Femur (tissue), 1 donor: ENCODE measurements at regions not wholly inside any gene's neighbourhood (a gene's known extent, or its start where the extent isn't known, plus 50 kb on each side); places are given as distances from the start of the nearest gene placed in this dataset.
"Not testable (repeated sequence)": the region's sequence is repeated elsewhere in the genome, so short reads cannot be mapped to it uniquely, and the experiment has no call there.

Experiments
- DNase-seq: peaks from one replicate; pipeline ENCODE4 v3.0.0-alpha.2; 2017

DNA sequence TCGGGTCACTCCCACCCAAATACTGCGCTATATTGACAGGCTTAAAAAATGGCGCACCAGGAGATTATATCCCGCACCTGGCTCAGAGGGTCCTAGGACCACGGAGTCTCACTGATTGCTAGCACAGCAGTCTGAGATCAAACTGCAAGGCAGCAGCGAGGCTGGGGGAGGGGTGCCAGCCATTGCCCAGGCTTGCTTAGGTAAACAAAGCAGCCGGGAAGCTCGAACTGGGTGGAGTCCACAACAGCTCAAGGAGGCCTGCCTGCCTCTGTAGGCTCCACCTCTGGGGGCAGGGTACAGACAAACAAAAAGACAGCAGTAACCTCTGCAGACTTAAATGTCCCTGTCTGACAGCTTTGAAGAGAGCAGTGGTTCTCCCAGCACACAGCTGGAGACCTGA lies 2277.3 kb upstream of the ACO1 start:
- DNase-seq: not testable (repeated sequence)

DNA sequence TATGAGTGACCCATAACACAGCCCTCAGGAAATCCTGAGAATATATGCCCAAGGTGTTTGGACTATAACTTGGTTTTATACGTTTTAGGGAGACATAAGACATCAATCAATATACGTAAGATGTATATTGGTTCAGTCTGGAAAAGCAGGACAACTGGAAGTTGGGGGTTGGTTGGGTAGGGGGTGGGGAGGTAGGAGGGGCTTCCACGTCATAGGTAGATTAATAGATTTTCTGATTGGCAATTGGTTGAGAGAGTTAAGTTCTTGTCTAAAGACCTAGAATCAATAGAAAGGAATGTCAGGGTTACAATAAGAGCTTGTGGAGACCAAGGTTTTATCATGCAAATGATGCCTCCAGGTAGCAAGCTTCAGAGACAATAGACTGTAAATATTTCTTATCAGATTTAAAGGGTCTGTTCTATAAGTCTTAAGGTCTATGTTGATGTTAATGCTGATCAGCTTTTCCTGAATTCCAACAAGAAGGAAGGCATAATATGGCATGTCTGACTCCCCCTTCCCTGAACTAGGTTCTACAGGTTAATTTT lies 2267.7 kb upstream of the ACO1 start:
- DNase-seq: no peak

DNA sequence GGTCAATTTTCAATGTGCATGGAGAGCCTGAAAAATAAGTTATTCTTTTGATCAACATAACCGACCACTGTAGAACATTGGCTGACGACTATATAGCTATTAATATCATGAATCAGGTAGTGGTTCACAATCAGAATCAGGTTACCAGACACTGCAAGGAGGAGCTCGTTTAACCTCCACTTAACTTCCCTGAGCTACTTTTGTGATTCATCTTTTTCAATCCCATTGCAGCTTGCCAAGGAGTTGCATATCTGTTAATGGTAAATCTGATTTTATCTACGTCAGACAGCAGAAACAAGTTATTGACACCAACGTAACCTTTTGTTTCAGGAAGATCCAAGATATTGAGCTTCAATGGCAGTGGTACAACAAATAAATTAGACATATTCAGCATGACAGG lies 2263.8 kb upstream of the ACO1 start:
- no peak for DNase-seq

DNA sequence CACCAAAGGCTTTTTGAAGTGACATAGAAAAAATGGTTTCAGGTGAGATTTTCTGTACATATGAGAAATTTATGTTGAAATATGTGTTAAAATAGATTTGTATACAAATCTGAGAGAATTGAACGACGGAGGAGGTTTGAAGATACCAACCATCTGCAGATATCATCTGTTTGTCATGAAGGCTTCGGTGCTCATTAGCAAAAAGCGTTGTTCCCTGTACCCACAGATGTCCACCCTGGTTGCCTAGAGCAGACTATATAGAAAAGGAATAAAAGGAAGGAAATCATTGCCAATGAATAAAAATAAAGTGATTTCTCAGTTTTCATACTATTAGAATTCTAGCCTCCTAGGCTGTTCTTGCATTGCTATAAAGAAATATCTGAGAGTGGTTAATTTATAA lies 2262.8 kb upstream of the ACO1 start:
- no peak for DNase-seq

DNA sequence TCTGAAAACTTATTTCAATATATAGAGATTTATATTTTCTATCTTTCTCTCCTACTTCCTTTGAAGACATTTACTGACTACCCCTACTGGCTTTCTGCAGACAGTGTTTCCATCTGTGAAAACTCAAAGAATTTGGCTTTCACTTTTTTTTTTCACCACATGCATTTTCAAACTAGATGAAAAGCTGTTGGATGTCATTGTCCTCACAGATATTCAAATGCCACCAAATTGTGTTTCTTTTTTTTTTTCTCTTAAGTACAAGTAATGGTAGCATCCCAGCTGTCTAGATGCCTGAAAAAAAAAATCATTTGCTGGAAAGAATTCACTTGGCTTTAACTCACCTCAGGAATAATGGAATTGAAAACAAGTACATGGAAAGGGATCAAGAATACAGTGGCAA lies 2258.6 kb upstream of the ACO1 start:
- DNase-seq: no peak

DNA sequence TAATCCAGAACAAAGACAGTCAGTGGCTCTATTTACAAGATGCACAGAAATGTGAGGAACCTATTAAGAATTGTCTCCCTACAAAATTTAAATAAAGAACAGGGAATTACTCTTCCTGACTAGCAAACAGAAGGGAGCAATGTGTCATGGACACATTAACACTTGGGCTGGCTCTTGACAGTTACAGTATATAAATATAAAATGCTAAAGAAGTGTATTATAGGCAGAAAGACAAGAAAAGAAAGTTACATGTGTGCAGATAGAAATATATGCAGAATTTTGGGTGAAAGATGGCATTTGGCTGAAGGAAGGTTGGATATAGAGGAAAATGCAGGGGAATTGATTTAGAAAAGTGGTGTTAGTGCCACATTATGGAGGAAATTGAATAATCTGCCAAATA lies 2257.1 kb upstream of the ACO1 start:
- DNase-seq: no peak

DNA sequence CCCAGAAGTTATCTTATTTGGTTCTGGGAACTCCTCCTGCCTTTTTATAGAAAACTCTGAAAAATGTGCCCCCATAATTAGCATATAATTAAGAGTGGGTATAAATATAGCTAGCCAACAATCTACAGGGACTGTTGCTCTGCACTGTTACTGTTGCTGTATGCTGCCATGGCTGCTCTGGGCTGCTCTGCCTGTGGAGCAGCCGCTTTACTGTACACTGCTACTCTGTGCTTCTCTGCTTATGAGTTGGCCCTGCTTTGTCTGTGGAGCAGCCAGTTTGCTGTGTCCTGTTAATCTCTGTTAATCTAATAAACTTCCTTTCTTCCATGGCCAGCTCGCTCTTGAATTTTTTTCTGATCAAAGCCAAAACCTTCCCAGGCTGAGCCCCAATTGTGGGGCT lies 2244.0 kb upstream of the ACO1 start:
- DNase-seq: no peak

DNA sequence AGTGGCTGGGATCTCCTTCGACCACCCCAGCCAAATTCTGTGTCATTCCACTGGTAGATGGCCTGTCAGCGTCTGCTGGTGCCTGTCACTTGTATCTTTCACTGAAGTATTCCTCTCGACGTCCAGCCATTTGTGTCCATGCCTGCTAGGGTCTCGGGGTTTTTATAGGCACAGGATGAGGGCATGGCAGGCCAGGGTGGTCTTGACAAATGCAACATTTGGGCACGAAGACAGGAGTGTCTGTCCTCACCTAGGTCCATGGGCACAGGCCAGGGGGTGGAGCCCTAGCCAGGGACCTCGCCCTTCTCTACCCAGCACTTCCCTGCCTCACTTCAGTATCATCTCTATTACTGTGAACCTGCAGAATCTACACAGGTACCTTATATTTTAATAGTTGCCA lies 2223.9 kb upstream of the ACO1 start:
- DNase-seq: no peak

DNA sequence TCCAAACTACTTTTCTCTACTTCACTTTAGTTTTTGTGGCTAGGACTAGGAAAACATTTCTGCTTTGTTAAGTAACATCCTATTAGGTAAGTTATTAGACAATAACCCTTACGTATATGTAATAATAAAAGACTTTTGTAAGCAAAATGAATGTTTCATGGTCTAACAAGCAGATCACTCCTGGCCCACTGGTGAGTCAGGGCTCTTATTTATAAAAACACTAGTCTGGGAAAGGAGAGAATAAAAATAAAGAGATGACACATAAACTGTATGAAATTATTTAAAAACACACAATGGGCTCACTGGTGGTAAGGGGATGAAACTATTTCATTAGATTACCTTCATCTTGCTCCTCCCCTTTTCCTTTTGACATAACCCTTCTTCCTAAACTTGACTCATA lies 2212.2 kb upstream of the ACO1 start:
- DNase-seq: no peak

DNA sequence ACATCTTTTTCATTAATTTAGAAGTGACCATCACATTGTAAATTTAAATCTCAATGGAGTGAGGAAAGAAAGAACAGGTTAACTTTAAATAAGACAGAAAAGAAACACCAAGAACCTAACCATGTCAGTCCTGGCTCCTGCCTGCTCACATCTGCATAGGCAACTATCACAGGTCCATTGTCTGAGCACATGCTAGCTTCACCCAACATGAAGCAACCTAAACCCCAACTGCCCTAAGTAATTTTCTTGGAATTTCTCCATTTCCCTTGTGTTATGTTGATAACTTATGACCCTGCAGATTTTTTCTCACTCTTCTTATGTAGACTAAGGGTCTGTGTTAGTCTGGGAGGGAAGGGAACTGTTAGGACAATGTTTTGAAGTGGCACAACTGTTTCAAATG lies 2205.8 kb upstream of the ACO1 start:
- no peak for DNase-seq

DNA sequence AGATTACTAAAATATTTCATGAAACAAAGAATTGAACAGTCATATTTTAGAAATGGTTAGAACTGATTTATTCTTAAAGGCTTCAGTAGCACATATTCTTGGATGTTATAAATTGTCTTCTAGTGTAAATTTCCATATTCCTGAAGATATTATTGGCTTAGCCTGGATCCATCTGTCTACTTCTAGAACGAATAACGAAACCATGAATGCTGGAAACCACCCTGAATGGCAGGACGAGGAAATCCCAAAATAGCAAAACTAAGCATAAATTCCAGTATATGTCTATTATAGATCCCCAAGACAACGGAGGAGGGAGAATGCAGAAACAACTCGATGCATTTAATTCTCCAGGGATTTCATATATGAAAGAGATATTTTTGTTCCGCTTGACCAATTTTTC lies 2191.0 kb upstream of the ACO1 start:
- no peak for DNase-seq

DNA sequence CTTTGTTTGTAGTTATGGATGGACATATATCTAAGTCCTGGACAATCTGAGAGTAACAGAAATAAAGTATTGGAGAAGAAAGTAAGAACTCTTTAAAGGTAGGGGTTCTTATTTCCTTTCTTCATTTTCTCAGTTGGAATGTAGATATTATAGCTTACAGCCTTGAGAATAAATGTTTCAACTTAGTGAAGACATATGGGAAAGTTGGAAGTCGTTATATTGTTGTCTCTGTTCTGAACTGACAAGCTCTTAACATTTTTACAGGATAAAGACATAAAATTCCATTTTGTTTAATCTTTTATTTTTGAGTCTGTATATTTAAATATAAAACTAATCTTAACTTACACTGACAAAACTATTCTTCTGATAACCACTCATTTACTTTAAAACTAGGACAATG lies 2187.5 kb upstream of the ACO1 start:
- no peak for DNase-seq

DNA sequence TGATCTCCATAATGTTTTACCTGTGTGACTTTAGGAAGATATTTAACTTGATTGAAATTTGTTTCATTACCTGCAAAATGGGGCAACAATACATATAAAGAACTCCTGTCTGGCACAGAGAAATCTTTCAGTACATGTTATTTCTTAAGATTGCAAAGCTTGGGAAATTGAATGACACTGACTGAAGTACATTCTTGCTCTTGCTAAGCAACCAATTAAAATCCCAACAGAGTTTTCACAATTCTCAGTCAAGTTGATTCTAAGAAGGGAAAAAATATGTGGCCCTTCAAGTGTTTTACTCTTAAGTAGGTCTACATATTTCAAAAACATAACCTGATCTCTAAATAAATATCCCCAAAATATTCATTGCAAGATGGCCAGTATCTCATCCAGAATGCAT lies 2187.0 kb upstream of the ACO1 start:
- no peak for DNase-seq

DNA sequence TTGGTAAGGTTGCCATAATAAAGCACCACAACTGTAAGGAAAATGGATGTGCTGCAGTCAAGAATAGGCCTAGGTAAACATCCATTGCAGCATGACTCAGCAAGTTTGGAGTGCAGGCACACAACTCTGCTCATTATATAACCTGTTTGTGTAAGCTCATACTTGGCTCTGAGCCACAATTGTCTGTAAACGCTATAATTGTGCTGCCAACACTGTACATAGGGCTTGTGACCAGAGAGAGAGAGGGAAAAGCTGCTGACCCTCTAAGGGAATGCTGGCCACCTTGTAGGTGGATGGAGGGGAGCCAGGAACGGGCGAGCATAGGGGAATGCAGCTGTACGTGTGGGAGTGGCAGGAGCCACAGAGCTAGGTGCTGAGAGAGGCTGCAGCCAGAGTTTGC lies 2186.5 kb upstream of the ACO1 start:
- no peak for DNase-seq

DNA sequence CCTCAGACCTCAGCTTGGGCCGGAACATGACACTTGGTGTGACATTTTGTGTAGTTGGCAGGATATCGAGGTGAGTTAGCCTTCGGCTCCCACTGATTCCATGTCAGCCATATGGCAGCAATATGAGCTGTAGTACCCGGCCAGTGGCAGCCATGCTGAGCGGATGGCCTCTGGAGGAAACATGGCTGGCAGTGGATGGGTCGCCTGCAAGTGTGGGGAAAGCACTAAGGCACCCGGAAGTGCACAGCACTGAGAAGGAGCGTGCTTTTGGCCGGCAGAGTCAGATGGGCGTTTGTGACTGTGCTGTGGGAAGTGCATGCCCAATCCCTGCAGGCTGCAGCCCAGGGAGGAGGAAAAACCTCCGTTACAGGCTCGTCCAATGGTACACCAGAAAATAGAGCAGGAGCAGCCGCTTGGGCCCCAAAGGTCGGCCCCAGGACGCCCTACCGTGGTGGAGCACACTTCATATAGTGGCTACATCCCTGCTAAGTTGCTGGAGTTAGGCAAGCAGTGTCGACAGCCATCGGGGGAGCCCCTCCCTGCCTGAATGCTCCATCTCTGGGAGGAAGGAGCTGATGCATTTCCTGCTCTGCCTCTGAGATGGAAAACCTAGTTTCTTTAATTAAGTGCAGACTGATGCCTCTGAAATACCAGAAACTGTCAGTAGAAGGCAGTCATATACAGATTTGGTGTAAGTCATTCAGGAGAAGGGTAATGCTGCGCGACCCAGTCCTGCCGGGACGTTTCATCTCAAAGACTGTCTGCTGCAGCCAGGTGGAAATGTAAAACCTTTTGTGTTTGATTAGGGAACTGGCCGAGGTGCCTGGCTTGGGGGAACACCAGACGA lies 2185.8 kb upstream of the ACO1 start:
- DNase-seq: no peak

DNA sequence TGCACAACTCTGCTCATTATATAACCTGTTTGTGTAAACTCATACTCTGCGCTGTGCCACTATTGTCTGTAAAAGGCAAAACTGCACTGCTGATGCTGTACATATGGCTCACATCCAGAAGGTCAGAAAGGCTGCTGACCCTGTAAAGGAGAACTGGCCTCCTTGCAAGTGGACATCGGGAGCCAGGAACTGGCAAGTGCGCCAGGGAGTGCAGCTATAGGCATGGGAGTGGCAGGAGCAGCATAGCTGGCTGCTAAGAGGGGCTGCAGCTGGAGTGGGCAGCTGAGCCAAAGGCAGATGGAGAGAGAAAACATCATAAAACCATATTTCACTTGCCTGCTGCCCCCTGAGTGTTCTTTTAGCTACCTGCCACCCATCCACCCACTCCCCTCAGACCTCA lies 2183.4 kb upstream of the ACO1 start:
- DNase-seq: no peak

DNA sequence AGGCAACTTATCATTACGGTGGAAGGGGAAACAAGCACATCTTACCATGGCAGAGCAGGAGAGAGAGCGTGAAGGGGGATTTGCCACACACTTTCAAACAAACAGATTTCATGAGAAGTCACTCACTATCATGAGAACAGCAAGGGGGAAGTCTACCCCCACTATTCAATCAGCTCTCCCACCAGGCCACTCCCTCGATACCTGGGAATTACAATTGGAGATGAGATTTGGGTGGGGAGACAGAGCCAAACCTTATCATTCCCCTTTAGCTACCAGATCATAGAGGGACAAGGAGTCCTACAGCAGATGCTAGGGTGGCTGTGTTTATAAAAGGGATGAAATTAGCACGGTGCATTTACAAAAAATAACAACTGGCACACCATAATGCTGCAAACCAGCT lies 2149.4 kb upstream of the ACO1 start:
- DNase-seq: no peak

DNA sequence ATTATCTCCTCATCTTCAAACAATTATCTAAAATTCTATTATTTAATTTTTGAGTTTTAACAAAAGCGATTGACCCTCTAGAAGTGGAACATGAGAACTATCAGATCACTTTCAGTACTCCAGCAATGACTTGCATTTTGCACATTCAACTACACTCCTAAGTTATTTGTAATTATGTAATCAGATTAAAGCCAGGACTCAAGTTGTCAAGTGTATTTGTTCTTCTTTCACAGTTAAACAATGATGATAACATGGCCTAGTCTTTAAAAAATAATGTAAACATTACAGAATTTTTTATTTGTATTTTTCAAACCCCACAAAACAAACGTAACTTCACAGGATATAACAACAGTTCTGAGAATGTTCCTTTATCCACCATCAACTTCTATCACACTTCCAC lies 2148.9 kb upstream of the ACO1 start:
- no peak for DNase-seq

DNA sequence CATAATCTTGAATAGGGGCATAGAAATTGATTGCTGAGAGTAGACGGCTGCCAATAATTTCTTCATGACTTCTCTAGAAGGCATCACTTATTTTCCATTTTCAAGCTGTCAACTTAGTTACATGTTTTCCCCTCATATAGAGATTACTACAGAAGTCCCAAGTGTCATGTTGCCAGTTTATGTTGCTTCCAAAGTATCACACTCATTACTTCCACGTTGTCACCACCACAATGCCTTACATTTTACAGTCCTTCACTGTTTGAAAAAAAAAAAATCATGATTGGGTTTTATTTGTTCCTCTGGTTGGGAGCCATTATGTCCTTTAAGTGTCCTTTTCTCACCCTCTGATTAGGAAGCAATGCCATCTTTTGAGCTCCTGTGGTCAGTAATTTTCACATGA lies 2144.6 kb upstream of the ACO1 start:
- no peak for DNase-seq

DNA sequence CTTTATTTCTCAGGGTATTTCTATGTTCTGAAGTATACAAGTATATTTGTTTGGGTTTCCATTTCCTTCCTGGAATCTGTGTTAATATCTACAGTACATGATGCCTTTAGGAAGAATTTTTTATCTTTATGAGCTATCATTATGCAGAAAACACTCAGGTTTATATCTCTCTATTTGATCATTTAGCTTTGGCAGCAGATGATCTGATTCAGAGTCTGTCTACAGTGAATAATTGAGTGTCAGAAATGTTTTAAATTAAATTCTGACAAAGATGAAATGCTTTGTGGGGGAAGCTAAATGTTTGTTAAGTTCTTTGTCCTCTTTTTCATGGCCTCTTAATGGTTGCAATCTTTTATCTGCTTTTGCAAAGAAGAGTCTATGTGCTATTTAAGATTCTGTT lies 2141.0 kb upstream of the ACO1 start:
- DNase-seq: no peak

DNA sequence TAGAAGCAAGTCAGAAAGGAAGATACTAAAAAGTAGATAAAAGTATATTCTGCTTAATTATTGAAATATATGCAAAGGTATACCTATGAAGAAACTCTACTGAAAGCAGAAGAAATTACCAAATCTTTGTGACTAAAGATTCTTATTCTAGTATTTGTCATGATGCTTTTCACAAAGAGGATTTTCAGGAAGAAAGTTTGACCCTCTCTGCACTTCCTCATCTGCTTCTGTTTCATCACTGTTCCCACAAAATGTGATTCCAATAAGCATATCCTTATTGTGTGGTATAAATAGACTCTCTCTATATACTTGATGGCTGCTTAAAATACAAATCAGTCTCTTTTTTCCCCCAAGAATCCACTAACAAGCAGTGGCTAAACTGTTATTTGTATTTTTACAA lies 2139.6 kb upstream of the ACO1 start:
- DNase-seq: no peak

DNA sequence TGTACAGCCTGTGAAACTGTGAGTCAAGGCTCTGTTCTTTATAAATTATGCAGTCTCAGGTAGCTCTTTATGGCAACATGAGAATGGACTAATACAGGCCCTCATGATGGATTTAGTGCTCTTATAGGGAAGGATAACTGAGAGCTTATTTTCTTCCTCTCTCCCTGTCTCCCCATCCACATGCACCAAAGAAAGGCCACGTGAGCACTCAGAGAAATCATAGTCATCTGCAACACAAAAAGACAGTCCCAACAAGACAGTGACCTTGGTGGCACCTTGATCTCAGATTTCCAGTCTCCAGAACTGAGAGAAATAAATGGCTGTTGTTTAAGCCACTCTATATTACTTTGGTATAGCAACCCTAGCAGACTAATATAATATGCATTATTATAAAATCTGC lies 2133.6 kb upstream of the ACO1 start:
- no peak for DNase-seq

DNA sequence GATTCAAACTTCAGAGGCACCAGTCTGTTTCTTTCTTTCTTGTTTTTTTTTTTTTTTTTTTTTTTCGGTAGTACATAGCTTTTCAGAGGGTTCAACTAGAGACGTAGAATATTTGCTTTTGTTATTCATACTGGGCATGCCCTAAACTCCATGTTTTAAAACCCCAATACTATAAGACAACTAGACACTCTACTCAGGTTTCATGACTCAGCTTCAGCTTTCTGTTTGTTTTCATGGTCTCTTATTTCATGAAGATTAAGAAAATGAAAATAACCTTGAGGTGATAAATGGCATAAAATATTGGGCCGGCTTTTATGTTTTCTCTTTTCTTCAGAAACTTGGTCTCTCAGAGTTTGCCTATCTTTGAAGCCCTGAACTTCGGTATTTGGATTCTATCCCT lies 2126.3 kb upstream of the ACO1 start:
- DNase-seq: no peak

DNA sequence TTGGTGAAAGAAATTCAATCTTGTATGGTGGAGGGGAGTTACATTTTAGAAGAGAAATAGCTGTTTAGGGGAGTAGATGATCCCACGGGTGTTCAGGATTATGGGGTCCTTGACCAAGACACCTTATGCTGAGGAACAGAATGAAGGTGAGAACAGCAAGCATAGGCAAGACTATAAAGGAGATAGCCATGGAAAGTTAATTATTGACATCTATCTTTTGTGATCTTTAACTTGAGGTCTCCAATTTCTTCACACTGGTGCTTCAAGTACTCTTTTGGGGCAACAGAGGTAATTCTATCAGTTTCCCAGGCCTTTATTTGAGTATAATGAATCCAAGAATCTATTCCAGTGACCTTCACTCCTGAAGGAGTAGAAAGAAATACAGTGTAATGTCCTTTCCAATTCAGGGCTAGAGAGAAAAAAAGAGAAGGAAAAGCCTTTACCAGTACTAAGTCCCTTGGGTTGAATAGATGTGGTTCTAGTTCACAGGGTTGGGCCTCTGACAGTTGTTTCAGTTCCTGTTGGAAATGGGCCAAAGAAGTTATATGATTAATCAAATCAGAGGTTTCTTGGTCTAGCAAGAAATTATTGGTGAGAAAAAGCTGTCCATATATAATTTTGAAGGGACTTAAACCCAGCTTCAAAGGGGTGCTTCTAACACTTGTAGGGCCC lies 2104.1 kb upstream of the ACO1 start:
- no peak for DNase-seq

DNA sequence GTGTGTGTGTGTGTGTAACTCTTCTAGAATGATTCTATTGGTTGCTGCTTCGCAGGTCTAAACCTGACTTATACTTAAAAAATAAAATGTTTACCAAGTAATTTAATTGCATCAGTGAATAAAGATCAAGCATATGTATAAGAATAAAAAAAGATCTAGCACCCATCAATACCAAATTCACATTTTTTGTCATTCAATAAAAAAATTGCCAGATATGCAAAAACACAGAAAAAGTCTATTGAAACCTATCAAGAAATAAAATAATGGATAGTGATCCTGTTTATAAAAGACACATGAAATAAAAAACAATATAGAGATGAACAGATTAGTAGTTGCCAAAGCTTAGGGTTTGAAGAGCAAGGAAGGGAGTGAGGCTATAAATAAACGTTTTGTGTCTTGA lies 2095.0 kb upstream of the ACO1 start:
- DNase-seq: no peak
